HEK293 (cell line): ENCODE measurements at regions not wholly inside any gene's neighbourhood (a gene's known extent, or its start where the extent isn't known, plus 50 kb on each side); places are given as distances from the start of the nearest gene placed in this dataset.

ENCODE experiments used
- REST ChIP-seq: fragments of 450-650 bp; formaldehyde crosslinking; IDR thresholded peaks from 2 replicates; pipeline ENCODE4 v1.5.1; 2016; ENCODE audit warnings: missing biosample characterization, missing genetic modification characterization
- ZNF121 ChIP-seq: fragments of 450-650 bp; formaldehyde crosslinking; IDR thresholded peaks from 2 replicates; pipeline ENCODE4 v1.5.1; 2016; ENCODE audit warnings: missing biosample characterization, missing genetic modification characterization
- ZNF146 ChIP-seq: fragments of 450-650 bp; formaldehyde crosslinking; IDR thresholded peaks from 2 replicates; pipeline ENCODE4 v1.5.1; 2016; ENCODE audit warnings: missing biosample characterization, missing genetic modification characterization
- ZNF24 ChIP-seq: fragments of 450-650 bp; formaldehyde crosslinking; IDR thresholded peaks from 2 replicates; pipeline ENCODE4 v1.5.1; 2016; ENCODE audit warnings: missing biosample characterization, missing genetic modification characterization
- ZSCAN30 ChIP-seq: fragments of 450-650 bp; IDR thresholded peaks from 2 replicates; pipeline ENCODE4 v1.5.1; 2018; ENCODE audit warnings: missing biosample characterization, mild to moderate bottlenecking, missing genetic modification characterization, moderate library complexity

GRCh38 chr21:31531967-31532366 is 127.5 kb upstream of the SOD1 start:
- TF ChIP-seq ZNF24 (tag by site-specific recombination) = no peak
- no peak for TF ChIP-seq ZNF121 (tag by site-specific recombination)
- TF ChIP-seq ZNF146 (tag by site-specific recombination) = no peak
- TF ChIP-seq ZSCAN30 = no peak
- TF ChIP-seq REST = no peak
